Activated naive CD4-positive, alpha-beta T cell treated with anti-CD3 and anti-CD28 coated beads, Interleukin-2, amount 50 U/mL, for 72 hours (primary cell): ENCODE measurements at regions not wholly inside any gene's neighbourhood (a gene's known extent, or its start where the extent isn't known, plus 50 kb on each side); places are given as distances from the start of the nearest gene placed in this dataset.
A peak's percentile ranks its signal among the peaks of the same experiment; 100 is the strongest.
"Not testable (repeated sequence)": the region's sequence is repeated elsewhere in the genome, so short reads cannot be mapped to it uniquely, and the experiment has no call there.

Source experiments
- ATAC-seq, 2 donors: fragments of 150-1000 bp; cut with Tn5 transposase; 2 replicates each; pipeline ENCODE4 v1.10.0; 2021; ENCODE audit warnings: mild to moderate bottlenecking in 2 of 2, moderate library complexity in 2 of 2
- DNase-seq, 2 donors: peaks; one replicate each; pipeline ENCODE4 v3.0.0; 2021 to 2022; ENCODE audit warnings: low spot score in 2 of 2
- H3K27ac Mint-ChIP-seq, 2 donors: one replicate each; pipeline ENCODE4 v1.8.0; 2022; ENCODE audit warnings: mild to moderate bottlenecking in 2 of 2, mixed read lengths in 2 of 2
- H3K36me3 Mint-ChIP-seq, 2 donors: one replicate each; pipeline ENCODE4 v1.8.0; 2022; ENCODE audit warnings: mixed read lengths in 2 of 2
- H3K9me3 Mint-ChIP-seq, 2 donors: one replicate each; pipeline ENCODE4 v1.8.0; 2022; ENCODE audit warnings: mixed read lengths in 2 of 2

DNA sequence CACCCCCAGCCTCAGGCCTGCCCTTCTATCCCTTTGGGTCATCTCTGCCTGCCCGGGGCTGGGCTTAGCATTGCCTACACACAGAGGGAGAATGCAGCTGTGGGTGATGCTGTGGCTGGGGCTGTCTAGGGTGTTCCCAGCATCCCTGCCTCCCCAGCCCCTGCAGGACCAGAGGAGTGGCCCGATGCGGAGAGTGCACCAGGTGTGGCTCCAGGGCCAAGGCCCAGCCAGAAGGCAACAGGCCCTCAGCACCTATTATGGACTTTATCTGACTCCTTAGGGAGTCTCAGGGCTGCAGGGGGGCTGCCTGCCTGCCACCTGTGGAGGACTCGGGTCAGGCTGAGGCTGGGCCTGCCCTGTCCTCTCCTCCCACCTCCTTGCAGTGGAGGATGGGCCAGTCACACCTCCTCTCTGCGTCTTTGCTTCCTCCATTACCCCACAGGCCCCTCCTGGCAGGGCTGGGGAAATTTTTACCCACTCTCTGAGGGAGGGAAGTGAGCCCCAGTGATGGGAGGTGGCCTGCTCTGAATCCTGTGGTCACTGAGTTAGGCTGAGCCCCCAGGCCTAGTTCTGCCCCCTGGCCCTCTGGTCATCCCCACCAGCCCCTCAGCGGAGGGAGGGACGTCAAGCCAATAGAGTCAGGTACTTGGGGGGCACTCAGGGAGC lies 92.9 kb upstream of the PCBD1 start:
- H3K36me3 Mint-ChIP-seq, result no peaks in the 10 kb centered on the region
- DNase-seq, result no peak
- no peaks in the 10 kb centered on the region for H3K9me3 Mint-ChIP-seq
- no peak overlapping the region for H3K27ac Mint-ChIP-seq
- no peak for ATAC-seq

DNA sequence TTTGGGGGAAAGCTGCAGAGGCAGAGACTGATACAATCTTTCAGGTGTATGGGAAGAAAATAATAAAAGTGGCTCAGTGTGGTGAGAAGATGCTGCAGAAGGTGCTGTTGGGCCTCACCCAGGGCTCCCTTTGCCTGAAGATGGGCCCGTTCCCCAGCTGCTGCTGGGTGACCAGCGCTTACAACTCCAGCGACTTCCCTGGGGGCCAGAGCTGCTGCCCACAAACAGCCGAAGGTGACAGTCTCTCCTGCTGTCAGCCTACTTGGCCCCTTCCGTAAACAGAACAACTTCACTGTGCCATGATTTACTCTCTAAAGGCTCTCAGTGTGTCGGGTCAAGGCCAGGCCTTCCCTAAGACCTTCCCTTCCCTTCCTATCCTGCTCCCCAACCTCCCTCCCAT lies 93.6 kb upstream of the PCBD1 start:
- no peak for DNase-seq
- H3K9me3 Mint-ChIP-seq, result no peaks in the 10 kb centered on the region
- peak overlapping the region in 1 of 2 donors; percentile 15 for H3K27ac Mint-ChIP-seq
- ATAC-seq, result no peak
- H3K36me3 Mint-ChIP-seq, result no peaks in the 10 kb centered on the region

DNA sequence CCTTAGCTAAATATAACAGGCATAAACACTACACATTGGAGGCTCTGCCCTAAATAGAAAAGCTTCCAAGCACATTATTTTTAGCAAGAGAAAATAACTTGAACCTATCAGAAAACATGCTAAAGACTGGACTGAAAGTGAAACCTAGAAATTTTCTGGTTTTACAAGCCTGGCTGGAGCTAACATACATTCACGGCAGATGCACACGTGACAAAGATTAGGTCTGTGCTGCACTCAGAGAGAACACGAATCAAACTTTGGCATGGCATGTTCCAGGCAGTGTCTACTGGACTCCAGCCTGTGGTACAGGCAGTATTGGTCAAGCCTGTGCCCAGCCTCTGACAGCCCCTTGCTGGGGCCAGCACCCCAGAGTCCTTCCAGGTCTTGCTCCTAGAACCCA lies 94.1 kb upstream of the PCBD1 start:
- DNase-seq (no peak), ATAC-seq (peak in 1 of 2 donors; percentile 28)
- no peaks in the 10 kb centered on the region for H3K9me3 Mint-ChIP-seq
- peak overlapping the region in 1 of 2 donors; percentile 15 for H3K27ac Mint-ChIP-seq
- H3K36me3 Mint-ChIP-seq, result no peaks in the 10 kb centered on the region

DNA sequence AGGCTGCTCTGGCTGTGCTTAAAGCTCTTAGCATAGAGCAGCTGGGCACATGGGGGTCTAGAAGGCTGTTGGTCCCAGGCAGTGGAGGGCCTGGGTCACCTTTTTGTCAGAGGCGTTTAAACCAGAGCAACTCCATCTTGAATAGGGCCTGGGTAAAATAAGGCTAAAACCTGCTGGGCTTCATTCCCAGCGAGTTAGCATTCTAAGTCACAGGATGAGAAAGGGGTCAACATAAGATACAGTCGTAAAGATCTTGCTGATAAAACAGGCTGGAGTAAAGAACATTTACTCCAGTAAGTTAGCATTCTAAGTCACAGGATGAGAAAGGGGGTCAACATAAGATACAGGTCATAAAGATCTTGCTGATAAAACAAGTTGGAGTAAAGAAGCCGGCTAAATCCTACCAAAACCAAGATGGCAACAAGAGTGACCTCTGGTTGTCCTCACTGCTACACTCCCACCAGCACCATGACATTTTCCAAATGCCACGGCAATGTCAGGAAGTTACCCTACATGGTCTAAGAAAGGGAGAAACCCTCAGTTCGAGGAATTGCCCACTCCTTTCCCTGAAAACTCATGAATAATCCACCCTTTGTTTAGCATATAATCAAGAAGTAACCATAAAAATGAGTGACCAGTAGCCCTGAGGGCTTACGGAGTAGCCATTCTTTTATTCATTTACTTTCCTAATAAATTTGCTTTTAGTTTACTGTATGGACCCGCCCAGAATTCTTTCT lies 96.8 kb upstream of the PCBD1 start:
- H3K36me3 Mint-ChIP-seq, result no peaks in the 10 kb centered on the region
- no peaks in the 10 kb centered on the region for H3K9me3 Mint-ChIP-seq
- DNase-seq (no peak), ATAC-seq (peak in 1 of 2 donors; percentile 24)
- peak overlapping the region in 1 of 2 donors; percentile 15 for H3K27ac Mint-ChIP-seq

DNA sequence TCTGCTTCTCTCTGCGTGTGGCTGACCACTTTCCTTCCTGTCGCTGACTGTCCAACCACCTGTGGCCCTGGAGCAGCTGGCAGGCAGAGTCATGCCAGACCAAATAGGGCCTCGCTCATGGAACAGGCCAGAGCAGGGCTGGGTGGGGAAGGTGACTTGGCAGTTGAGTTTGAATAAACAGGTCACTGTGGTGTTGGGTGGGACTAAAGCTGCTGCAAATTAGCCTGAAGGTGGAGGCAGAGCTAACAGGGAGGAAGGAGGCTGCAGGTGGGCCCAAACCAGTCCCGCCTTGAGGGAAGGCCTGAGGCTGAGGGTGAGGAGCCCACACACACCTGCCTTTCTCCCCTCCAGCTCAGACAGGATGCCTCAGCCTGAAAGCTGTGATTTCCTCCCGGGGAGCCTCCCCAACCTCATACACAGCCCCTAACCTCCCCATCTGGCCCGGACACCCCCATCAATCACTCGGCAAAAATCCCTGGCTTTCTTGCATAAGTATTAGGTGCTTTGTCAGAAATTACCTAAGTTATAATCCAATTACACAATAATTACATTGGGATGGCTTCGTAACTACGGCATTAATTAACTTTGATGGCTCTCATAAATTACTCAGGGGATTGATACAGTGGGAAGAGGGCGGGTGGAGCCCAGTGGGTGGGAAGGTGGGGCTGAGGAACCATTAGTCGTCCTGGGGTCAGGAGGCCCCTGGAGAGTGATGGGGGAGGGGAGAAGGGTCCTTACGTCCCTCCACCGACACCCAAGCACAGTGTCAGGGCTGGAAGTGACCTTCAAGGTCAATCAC lies 97.7 kb upstream of the PCBD1 start:
- DNase-seq, result peak in 1 of 2 donors; percentile 62
- peak in 1 of 2 donors; percentile 86 for ATAC-seq
- Mint-ChIP-seq H3K36me3 (no peaks in the 10 kb centered on the region), H3K27ac (peak overlapping the region in 1 of 2 donors; percentile 15), H3K9me3 (no peaks in the 10 kb centered on the region)

DNA sequence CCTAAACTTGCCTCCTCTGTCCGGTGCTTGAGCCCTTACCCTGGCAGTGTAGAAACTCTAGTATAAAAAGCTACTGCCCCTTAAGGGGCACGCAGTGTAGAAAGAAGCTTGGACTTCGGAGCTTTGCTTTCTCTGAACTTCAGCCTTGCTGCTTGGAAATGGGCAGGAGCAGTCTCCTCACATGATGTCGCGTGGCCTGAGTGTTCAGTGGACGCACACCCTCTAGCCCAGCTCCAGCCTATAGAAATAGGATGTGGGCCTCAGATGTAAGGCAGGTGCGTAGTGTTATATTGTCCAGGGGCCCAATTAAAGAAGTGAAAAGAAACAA lies 98.2 kb upstream of the PCBD1 start:
- H3K27ac Mint-ChIP-seq, result no peak overlapping the region

DNA sequence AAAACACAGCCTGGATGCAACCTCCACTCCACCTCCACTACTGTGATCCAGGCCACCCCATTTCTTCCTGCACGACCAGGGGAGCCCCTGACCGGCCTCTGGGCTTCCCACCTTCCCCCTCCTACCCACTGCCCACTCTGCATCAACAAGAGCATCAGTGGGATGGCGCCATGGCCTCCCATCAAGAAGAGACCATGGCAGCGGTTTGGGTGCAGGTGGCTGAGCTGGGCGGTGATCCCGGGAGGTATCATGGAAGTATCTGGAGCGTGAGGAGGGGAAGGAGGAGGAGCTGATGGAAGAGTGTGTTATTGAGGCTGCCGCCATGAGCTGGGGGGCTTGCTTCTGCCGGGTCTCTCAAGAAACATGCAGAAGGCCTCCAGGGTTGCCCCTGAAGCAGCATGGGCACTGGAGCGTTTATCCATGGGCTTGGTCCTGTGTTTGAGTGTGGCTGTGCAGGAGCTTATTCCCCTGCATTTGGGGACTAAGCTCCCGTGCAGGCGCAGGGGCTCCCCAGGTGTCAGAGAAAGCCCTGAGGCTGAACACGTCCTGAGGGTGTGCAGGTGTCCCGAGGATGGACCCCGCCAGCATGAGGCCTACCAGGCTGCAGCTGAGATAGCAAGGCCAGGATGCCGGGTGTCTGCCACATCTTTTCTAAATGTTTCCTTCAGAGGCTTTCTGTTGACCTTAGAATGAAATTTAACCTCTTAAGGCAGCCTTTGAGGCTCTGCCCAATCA lies 99.2 kb upstream of the PCBD1 start:
- DNase-seq (no peak), ATAC-seq (no peak)
- Mint-ChIP-seq H3K27ac (peak overlapping the region in 1 of 2 donors; percentile 24), H3K9me3 (no peaks in the 10 kb centered on the region), H3K36me3 (no peaks in the 10 kb centered on the region)

More for the DNA sequence above, 98.2 kb upstream of the PCBD1 start:
- Mint-ChIP-seq H3K36me3 (no peaks in the 10 kb centered on the region), H3K9me3 (no peaks in the 10 kb centered on the region)
- ATAC-seq (no peak), DNase-seq (no peak)

DNA sequence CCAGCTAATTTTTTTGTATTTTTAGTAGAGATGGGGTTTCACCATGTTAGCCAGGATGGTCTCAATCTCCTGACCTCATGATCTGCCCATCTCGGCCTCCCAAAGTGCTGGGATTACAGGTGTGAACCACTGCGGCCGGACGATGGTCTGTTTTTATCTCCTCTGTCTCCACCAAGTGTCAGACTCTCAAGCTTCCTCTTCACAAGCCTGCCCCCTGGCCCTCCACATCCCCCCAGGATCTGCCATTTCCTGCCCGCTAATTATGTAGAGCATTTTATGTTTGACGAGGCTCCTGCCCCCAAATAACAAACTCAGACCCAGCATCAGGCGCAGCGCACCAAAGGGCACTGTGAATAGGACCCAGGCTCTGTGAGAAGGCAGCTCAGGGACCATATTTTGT lies 101.8 kb upstream of the PCBD1 start:
- H3K27ac Mint-ChIP-seq, ATAC-seq, H3K36me3 Mint-ChIP-seq, DNase-seq, H3K9me3 Mint-ChIP-seq: not testable (repeated sequence)

DNA sequence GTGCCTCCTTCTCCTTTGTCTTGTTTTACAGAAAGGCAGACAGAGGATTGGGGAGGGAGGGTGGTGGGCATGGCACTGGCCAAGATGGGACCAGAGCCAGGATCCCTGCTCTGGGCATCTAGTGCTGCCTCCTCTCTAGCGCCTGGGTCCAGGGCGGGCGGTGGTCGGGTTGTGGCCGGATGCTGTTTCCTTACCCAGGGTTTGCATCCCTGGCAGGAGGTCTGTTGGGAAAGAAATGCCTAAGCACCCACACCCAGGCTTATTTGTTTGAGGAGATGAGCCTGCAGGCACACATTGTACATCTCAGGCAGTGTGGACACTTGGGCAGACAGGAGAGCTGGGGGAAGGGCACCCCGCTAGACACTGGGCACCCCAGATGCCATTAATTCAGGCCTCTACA lies 102.3 kb upstream of the PCBD1 start:
- no peaks in the 10 kb centered on the region for H3K9me3 Mint-ChIP-seq
- H3K36me3 Mint-ChIP-seq, result no peaks in the 10 kb centered on the region
- DNase-seq (no peak), ATAC-seq (no peak)
- no peak overlapping the region for H3K27ac Mint-ChIP-seq

DNA sequence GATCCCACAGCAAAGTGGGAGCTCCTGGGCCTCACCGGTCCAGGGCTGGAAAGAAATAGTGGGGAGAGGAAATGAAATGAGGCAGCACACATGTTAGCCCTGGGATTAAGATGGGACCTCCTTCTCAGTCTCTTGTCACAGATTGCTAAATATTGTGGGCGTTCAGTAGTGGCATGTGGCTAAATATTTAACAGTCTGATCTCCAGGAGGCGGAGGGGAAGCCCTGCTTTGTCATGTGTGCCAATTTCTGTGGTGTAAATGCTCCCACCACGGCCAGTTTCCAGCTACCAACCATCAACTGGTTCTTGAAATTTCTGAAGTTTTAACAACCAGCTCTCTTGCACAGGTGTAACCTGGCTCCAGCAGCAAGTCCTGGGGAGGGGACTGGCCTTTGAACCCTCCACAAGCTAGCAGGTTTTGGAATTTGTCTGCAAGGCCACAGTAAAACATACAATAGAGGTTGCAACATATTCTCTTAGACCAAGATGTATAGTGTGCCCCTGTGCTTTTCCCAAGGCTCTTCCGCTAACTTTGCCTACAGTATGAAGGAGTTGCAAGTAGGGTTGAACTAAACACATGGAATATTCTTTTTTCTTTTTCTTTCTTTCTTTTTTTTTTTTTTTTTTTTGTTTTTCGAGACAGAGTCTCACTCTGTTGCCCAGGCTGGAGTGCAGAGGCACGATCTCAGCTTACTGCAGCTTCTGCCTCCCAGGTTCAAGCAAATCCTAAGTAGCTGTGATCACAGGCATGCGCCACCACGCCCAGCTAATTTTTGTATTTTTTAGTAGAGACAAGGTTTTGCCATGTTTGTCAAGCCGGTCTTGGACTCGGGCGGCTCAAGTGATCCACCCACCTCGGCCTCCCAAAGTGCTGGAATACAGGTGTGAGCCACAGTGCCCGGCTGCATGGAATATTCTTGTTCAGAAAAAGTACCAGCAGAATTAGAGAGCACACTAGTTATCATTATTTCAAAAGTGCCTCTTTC lies 103.1 kb upstream of the PCBD1 start:
- DNase-seq (no peak), ATAC-seq (no peak)

DNA sequence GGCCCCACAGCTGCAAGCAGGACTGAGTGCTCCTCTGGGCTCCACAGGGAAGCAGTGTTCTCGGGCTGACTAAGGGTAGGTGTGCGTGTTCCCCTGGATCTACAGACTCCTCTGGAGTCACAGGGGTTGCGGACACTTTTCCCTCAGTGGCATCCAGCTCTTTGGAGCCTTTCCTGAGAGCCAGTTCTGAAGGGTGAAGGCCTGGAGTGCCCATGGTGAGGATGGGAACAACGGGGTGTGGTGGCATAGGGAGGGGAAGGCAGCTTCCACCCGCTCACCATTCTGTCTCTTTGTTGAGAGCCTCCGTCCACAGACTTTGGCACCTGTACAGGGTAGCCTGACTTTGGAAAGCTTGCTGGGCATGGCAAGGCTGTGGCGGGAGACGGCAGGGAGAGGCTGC lies 104.1 kb upstream of the PCBD1 start:
- DNase-seq (no peak), ATAC-seq (no peak)
- H3K36me3 Mint-ChIP-seq, result no peaks in the 10 kb centered on the region
- no peaks in the 10 kb centered on the region for H3K9me3 Mint-ChIP-seq
- no peak overlapping the region for H3K27ac Mint-ChIP-seq

More for the DNA sequence above, 103.1 kb upstream of the PCBD1 start:
- no peaks in the 10 kb centered on the region for H3K9me3 Mint-ChIP-seq
- H3K36me3 Mint-ChIP-seq, result no peaks in the 10 kb centered on the region
- H3K27ac Mint-ChIP-seq, result no peak overlapping the region

DNA sequence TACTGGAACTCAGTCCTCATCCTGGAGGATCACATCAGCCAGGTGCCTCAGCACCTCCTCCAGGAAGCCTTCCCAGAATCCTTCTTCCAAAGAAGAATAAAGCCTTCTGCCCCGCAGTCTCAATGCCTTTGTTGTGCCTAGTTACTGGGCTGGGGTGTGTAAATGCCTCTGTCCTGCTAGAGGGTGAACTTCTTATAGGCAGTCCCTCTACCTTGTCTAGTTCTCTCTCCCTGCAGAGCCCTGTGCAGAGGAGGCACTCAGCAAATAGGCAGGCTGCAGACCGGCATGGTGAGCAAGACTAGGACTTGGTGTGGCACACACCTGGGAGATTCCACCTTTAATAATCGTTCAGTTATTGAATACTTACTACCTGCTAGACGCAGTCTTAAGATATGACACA lies 104.7 kb upstream of the PCBD1 start:
- Mint-ChIP-seq H3K36me3 (no peaks in the 10 kb centered on the region), H3K9me3 (no peaks in the 10 kb centered on the region), H3K27ac (no peak overlapping the region)
- ATAC-seq (no peak), DNase-seq (no peak)

DNA sequence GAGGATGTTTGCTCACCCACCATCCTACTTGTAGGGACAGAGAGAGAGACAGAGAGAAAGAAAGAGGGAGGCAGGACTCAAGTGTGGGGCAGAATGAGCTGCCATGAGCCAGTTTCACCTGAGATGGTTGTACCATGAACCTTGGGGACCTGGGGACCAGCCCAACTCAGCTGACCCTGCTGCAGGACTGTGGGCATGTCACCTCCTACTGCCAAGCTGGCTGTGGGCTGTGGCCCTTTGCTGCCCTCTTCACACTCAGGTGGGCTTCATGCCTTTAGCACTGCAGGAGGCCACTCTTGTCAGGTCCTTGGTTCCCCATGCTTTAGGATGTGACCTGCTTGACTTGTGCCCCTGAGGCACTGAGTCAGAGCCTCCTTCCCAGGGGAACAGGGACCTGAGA lies 108.2 kb upstream of the PCBD1 start:
- no peak overlapping the region for H3K27ac Mint-ChIP-seq
- ATAC-seq, result no peak
- no peak for DNase-seq

DNA sequence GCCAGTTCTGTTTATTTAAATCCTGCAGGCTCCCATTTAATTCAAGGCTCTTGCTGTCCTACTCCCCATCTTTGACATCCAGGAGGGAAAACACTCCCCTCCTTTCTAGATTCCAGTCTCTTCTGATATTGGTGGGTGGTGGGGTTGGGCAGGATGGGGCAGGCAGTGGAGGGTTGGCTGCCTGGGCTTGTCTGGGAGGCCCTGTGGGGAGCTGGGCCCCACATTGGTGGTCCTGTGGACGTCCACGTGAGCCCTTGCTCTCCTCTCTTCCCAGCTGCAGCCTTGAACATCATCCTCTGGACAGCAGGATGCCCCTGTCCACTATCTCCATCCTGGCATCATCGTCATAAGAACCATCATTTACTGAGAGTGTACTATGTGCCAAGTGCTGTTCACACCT lies 108.9 kb upstream of the PCBD1 start:
- Mint-ChIP-seq H3K27ac (no peak overlapping the region), H3K36me3 (no peaks in the 10 kb centered on the region), H3K9me3 (peaks cover 6 to 9% of the 10 kb centered on the region in 2 donors)
- DNase-seq (no peak), ATAC-seq (no peak)

More for the DNA sequence above, 108.2 kb upstream of the PCBD1 start:
- peaks cover 6 to 9% of the 10 kb centered on the region in 2 donors for H3K9me3 Mint-ChIP-seq
- no peaks in the 10 kb centered on the region for H3K36me3 Mint-ChIP-seq

DNA sequence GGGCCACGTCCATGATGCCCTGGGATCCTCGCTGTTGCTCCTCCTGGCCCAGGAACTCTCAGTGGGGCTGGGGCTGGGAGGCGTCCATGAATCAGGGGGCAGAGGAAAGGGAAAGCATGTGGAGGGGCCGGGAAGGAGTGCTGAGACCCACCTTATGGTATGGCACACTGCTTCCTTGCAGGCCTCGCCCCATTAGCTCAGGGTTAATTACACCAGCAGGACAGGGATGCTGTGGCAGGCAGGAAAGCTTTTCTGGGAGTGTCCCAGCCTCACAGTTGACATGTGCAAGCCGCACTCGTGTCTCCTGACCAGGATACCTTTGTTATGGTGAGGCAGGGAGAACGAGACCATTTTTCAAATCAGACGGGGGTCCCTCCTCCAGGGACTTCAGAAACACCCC lies 109.7 kb upstream of the PCBD1 start:
- Mint-ChIP-seq H3K27ac (no peak overlapping the region), H3K36me3 (no peaks in the 10 kb centered on the region), H3K9me3 (peaks cover 6 to 9% of the 10 kb centered on the region in 2 donors)
- no peak for DNase-seq
- no peak for ATAC-seq

DNA sequence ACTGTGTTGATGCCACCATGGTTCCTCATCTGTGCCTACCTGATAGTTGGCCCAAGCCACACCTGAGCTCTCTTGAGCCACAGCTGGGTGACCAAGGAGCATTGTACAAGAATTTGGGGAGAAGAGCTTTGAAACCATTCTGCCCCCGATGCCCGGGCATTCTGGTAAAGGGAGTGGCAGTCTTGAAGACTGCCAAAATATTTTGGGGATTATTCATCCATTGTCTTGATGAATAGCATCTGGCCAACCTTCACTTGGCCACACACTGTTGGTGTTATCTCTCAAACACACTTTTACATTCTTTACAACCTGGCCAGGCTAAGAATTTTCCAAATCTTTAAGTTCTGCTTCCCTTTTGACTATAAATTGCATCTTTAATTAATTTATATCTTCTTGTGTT lies 113.1 kb upstream of the PCBD1 start:
- Mint-ChIP-seq H3K27ac (no peak overlapping the region), H3K36me3 (no peaks in the 10 kb centered on the region), H3K9me3 (peaks cover 6 to 9% of the 10 kb centered on the region in 2 donors)
- ATAC-seq, result no peak
- DNase-seq, result no peak
